Kasumi-1 (cell line): ENCODE measurements at regions not wholly inside any gene's neighbourhood (a gene's known extent, or its start where the extent isn't known, plus 50 kb on each side); places are given as distances from the start of the nearest gene placed in this dataset.
A peak's percentile ranks its signal among the peaks of the same experiment; 100 is the strongest.

Source experiments
- DNase-seq, 2 experiments: peaks; one replicate each; lab custom pipeline; 2025; lab: John Stamatoyannopoulos, UW

- DNase-seq, result no peak
These were observed 933.4 kb downstream of the TFAP2A start for GRCh38 chr6:9481292-9482029.

- no peak for DNase-seq
These were observed 946.6 kb downstream of the TFAP2A start for GRCh38 chr6:9468277-9468676.

DNA sequence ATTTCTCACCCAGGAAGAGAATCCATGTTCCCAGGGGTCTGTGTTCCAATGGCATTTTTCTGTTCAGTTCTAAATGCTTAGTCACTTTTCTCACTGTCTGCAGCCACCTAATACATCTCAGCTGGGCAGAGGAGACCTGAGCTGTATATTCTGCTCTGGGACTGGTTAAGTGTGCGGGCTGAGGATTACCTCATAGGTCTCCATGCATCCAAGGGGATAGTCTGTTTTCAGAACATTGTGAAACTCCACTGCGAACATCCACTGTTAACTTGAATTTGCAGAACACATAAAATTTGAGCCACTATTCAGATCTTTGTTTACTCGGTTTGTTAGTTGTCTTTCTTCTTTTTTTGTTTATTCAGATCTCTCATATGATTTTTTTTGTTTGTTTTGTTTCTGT lies 947.1 kb downstream of the TFAP2A start:
- no peak for DNase-seq

- no peak for DNase-seq
These were observed 950.3 kb downstream of the TFAP2A start for GRCh38 chr6:9464583-9464982.

DNA sequence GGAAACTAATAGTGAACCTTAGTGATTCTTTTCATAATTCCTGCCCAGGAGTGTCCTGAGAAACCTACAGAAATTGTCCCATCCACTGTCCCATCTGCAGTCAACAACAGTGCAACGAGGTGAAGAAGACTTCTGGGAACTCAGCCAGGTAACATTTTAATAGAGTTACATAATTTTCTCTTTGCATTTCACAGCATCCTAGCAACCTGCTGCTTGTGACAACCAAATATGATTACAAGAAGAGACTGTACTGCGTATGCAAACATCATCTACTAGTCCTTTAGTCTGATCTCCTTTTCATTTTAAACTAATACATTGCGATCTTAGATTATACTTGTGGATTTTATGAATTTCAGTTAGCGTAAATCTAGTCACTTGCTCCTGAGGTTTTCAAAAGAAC lies 951.6 kb downstream of the TFAP2A start:
- no peak for DNase-seq

DNA sequence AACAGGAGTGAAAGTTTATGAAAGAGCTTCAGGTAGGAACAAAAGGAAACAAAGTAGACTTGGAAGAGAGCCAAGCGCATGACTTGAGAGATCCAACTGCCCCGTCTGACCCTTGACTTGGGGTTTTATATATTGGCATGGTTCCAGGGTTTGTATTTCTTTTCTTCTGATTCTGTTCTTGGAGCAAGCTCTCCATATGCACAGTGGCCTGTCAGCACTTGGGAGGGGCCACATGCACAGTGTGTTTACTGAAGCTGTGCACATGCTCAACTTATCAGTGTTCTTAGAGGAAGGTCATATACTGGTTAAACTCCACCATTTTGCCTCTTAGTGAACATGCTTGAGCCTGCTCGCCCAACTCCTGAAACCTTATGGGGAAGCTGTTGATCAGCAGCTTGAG lies 953.7 kb downstream of the TFAP2A start:
- DNase-seq, result no peak

- no peak for DNase-seq
These were observed 956.5 kb downstream of the TFAP2A start for GRCh38 chr6:9458424-9458823.

DNA sequence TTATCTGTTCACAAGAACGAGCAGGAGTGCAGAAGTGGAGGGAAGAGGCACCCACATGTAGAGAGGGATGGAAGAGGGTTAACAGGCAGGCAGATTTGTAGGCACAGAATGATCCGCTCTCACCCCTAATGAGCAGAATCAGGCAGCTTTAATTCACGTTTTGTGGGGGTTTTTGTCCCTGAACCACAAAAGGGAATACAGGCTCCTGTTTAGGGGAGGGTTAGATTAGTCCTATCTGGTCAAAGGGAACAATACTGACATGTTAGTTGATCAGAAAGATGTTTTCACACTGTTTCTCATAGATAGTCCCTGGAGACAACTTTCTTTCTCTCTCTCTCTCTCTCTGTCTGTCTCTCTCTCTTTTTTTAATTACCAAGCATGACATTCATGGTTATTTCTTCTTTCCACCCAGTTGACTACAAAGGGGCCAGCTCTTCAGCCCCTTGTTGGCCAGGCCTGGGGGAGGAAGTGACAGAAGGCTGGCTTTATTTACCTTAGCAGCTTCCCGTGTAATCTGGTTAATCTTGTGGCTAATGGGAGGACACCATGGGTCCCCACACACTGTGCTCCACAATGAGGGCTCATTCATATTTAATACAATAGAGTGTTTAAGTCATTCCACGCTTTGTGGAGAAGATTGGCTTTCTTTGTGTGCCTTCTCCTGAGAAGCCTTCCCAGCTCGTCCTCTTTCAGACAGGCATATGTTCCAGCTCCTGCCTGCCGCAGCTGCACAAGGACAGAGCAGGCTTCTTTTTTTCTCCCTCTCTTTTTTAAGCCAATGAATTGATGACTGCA lies 958.8 kb downstream of the TFAP2A start:
- no peak for DNase-seq

DNA sequence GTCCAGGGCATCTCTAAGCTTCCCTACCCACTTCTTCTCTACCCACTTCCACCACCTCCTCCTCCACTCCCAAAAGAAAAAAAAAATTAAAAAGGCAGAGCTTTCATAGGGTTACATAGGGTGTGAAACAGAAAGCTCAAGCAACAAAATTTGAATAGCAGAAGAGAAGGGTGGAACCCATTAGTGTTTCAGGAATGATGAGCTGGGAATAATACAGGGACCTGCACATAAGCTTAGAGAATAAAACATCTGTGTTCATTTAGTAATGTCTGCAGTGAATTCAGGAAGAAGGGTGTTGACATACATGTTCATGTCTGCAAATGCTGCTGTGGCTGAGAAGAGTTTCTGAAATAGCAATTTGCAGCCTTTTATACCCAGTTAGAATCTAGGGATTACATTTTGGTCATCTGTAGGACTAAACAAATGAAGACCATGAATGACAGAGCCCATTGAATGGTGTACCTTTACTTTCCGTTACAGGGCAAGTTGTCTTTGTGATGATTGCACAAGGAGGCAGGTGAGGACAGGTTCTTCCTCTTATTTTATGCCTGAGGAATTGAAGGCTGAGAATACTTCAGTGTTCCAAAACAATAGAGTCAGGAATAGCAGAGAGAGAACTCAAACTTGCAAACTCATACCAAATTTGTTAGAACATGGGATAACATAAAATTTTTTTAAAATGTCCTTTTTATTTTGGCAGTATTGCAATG lies 975.1 kb downstream of the TFAP2A start:
- no peak for DNase-seq

DNA sequence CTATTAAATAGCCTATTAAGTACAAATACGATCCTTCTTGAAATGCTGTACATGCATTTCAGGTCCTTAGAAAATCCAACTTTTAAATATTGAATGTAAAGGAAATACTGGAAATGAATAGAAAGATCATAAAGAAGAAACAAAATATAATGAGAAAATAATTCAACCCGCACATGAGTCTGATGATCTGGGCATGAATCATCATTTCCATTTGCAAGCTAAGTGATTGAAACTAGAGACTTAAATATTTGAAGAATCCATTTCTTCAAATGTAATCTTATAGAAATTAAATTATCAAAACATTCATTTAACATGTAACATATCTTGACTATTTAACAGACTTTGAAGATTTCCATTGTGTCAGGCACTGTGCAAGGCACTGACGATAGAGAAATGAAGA lies 977.0 kb downstream of the TFAP2A start:
- DNase-seq, result no peak

DNA sequence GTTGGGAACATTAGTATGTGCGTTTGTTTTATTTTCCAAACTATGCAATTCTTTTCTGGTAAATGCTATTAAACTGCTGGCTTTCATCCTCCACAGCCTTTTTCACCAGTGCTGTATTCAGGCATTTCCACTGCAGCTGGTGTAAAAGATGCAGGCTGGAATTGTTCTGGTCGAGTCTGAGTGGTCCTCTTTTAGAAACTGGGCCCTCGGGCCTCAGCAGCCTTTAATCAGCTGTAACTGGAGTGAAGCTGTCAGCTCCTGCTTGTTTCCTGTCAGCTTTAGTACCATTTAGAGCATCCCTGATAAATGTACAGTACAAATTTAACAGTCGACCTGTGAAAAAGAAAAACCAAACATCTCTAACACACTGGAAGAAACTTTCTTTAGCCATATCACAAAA lies 979.6 kb downstream of the TFAP2A start:
- DNase-seq, result no peak

DNA sequence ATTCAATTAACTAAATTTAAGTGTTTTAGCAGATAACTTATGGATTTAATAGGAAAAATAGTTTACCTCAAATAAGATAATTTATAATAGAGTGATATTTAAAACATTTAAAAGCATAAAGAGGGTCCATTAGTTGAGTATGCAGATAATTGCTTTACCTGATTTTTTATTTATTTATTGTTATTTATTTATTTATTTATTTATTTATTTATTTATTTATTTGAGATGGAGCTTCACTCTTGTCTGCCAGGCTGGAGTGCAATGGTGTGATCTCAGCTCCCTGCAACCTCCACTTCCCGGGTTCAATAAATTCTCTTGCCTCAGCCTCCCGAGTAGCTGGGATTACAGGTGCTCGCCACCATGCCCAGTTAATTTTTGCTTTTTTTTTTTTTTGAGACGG lies 982.9 kb downstream of the TFAP2A start:
- no peak for DNase-seq

GRCh38 chr6:9428421-9429172 lies 986.3 kb downstream of the TFAP2A start:
- DNase-seq, result no peak

DNA sequence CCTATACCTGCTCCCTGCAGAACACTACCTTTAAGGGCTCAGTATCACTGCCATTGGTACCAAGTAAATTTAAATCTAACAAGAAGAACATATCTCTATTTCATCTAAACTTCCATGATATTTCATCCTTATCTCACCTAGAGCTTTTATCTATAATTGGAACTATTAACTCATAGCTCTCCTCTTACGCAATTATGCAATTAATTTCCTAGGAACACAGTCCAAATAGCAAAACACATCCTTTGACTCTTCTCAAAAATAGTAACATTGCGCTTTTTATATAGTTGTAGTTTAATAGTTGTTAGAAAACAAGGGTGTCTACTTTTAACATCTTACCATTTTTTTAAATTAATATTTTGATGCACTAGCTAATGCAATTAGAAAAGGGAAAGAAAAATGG lies 986.8 kb upstream of the SLC35B3 start:
- DNase-seq, result no peak

- DNase-seq, result no peak
These were observed 985.1 kb upstream of the SLC35B3 start for GRCh38 chr6:9420316-9421015.

DNA sequence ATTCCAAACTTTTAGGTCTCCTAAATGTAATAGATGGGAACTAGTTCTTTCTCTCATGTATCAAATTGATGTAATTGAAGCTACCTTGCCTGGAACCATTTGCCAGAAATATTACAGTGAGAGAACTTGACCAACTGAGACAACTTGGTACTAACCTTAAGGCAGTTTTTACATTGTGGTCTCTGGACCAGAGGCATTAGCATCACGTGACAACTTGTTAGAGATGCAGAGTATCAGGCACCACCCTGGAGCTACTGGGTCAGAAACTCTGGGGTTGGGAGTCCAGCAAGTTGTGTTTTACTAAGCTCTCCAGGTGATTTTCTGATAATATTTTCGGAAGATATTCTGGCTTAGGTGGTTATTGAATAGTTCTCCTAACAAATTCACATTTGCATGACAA lies 982.1 kb upstream of the SLC35B3 start:
- no peak for DNase-seq

- DNase-seq, result peak; percentile 66 to 69
These were observed 977.7 kb upstream of the SLC35B3 start for GRCh38 chr6:9412951-9413559.

DNA sequence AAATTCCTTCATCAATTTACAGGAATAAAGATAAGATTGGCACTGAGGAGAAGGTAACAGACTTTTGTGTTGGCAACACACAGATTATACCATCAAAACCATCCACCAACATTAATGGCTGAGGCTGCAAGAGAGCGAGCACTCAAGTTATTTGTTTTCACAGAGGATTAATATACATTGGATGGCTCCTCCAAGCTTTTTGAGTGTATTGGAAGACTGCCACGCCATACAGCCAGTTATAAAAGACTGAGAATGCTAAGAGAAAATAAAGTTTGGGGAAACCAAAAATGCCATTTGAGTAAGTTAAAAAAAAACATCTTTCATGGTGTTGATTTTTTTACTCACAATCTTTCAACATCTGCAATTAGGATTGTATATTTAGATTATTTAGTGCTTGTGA lies 973.8 kb upstream of the SLC35B3 start:
- DNase-seq, result no peak

DNA sequence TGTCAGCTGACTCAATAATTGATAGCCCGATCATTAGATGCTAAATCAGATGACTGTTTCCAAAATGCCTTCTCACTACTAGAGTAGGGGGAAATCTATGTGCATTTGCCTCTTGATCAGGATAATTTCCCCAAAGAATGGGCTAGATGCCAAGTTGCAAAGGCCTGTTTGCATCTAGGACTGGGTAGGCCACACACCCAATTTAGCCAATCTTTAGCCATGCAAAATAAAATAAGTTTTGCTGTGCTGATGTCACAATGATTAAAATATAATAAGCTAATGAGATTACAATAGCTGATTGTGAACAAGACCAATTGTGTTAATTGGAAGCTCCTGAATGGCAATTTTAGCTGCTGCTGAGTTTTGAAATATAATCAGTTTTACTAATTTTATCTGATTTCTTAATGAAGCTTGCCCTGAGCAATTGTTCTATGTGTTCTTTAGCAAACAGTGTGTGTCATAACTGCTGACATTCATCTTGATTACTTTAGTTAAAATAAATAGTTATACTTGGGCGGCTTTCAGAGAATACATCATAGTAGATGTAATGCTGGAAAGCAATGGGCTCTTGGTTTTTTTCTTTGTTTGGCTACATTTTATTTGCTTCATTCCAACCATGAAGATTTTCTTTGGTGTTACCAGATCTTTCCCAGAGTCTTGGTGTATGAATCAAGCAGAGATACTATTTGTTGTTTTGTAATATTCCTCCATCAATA lies 973.2 kb upstream of the SLC35B3 start:
- no peak for DNase-seq

DNA sequence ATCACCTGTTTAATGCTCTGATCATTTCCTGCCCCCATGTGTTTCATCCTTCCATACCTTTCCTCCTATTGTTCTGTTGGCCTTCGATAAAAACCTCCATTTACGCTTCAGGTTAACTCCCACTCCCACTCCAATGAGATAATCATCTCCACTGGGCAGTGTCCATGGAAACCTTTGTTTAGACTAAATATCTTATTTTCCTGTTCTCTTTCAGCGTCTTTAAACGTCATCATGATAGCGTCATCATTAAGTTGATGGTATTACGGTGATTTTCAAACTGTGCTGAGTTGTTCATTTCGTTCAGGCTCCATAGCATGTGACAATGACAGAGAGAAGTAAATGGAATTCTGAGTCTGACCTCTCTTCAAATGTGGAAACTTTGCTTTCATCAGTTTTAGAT lies 970.5 kb upstream of the SLC35B3 start:
- DNase-seq, result no peak

GRCh38 chr6:9405369-9405768 lies 970.0 kb upstream of the SLC35B3 start:
- DNase-seq, result no peak
